ENCODE measurements at regions not wholly inside any gene's neighbourhood (a gene's known extent, or its start where the extent isn't known, plus 50 kb on each side); places are given as distances from the start of the nearest gene placed in this dataset.

- DNase-seq: no peak
Observed at GRCh38 chr2:150156415-150156814, 331.1 kb downstream of the RND3 start.

- DNase-seq: no peak
Observed at GRCh38 chr2:150154308-150154797, 333.1 kb downstream of the RND3 start.

GRCh38 chr2:150153646-150154307 lies 333.7 kb downstream of the RND3 start:
- no peak for DNase-seq

- DNase-seq: no peak
Observed at GRCh38 chr2:150152230-150152629, 335.2 kb downstream of the RND3 start.

- DNase-seq: no peak
Observed at GRCh38 chr2:150150144-150150543, 337.3 kb downstream of the RND3 start.

GRCh38 chr2:150147889-150148683 lies 339.4 kb downstream of the RND3 start:
- no peak for DNase-seq

GRCh38 chr2:150146879-150147278 lies 340.6 kb downstream of the RND3 start:
- no peak for DNase-seq

GRCh38 chr2:150145299-150145692 lies 342.2 kb downstream of the RND3 start:
- no peak for DNase-seq

GRCh38 chr2:150144546-150145298 lies 342.7 kb downstream of the RND3 start:
- no peak for DNase-seq

GRCh38 chr2:150143087-150143536 lies 344.4 kb downstream of the RND3 start:
- no peak for DNase-seq

GRCh38 chr2:150142561-150142960 lies 344.9 kb downstream of the RND3 start:
- DNase-seq: no peak

GRCh38 chr2:150141226-150142001 lies 346.1 kb downstream of the RND3 start:
- no peak for DNase-seq

- DNase-seq: no peak
Observed at GRCh38 chr2:150140777-150141176, 346.7 kb downstream of the RND3 start.

- DNase-seq: no peak
Observed at GRCh38 chr2:150138587-150138986, 348.9 kb downstream of the RND3 start.

- DNase-seq: no peak
Observed at GRCh38 chr2:150137338-150138069, 350.0 kb downstream of the RND3 start.

- no peak for DNase-seq
Observed at GRCh38 chr2:150136893-150137292, 350.6 kb downstream of the RND3 start.

GRCh38 chr2:150136401-150136800 lies 351.1 kb downstream of the RND3 start:
- no peak for DNase-seq

GRCh38 chr2:150135223-150135883 lies 352.1 kb downstream of the RND3 start:
- no peak for DNase-seq

- DNase-seq: no peak
Observed at GRCh38 chr2:150134223-150134857, 353.1 kb downstream of the RND3 start.

- no peak for DNase-seq
Observed at GRCh38 chr2:150133623-150134022, 353.8 kb downstream of the RND3 start.

All from NCI-H2029 treated with DMSO at 0.1 percent for 48 hours (cell line).